ENCODE measurements at regions not wholly inside any gene's neighbourhood (a gene's known extent, or its start where the extent isn't known, plus 50 kb on each side); places are given as distances from the start of the nearest gene placed in this dataset.

- ATAC-seq = no peak
- TF ChIP-seq ZNF8 (CRISPR knock-in tag; IDR thresholded peaks at IDR 0.05) (no peak), TSHZ2 (CRISPR knock-in tag; IDR thresholded peaks at IDR 0.05) (no peak), RARB (CRISPR knock-in tag; IDR thresholded peaks at IDR 0.05) (no peak), ISL1 (CRISPR knock-in tag; IDR thresholded peaks at IDR 0.05) (no peak), ZFP3 (CRISPR knock-in tag; IDR thresholded peaks at IDR 0.05) (no peak), ARNTL (CRISPR knock-in tag; IDR thresholded peaks at IDR 0.05; ENCODE audit: borderline replicate concordance, low read depth) (no peak), SNAI2 (CRISPR knock-in tag; IDR thresholded peaks at IDR 0.05) (no peak), BACH2 (CRISPR knock-in tag; IDR thresholded peaks at IDR 0.05; ENCODE audit: borderline replicate concordance) (no peak), GLIS3 (CRISPR knock-in tag; IDR thresholded peaks at IDR 0.05) (no peak), ZFP30 (CRISPR knock-in tag; IDR thresholded peaks at IDR 0.05) (no peak), ZNF70 (CRISPR knock-in tag; IDR thresholded peaks at IDR 0.05) (no peak), CSRNP3 (CRISPR knock-in tag; IDR thresholded peaks at IDR 0.05) (no peak)
Observed at GRCh38 chr13:66033924-66034323, 1196.2 kb downstream of the PCDH9 start.

GRCh38 chr13:66021846-66022245, 1208.3 kb downstream of the PCDH9 start:
- no peak for TF ChIP-seq SNAI2 (CRISPR knock-in tag; IDR thresholded peaks at IDR 0.05)
- no peak for TF ChIP-seq ESRRG (CRISPR knock-in tag; IDR thresholded peaks at IDR 0.05)
- no peak for TF ChIP-seq OSR1 (CRISPR knock-in tag; IDR thresholded peaks at IDR 0.05)
- no peak for TF ChIP-seq ARNTL (CRISPR knock-in tag; IDR thresholded peaks at IDR 0.05; ENCODE audit: borderline replicate concordance, low read depth)
- TF ChIP-seq BACH2 (CRISPR knock-in tag; IDR thresholded peaks at IDR 0.05; ENCODE audit: borderline replicate concordance) = no peak
- no peak for TF ChIP-seq ZNF565 (CRISPR knock-in tag; conservative IDR thresholded peaks at IDR 0.05; ENCODE audit: low read depth)
- TF ChIP-seq ZC3H10 (CRISPR knock-in tag; IDR thresholded peaks at IDR 0.05) = no peak
- no peak for ATAC-seq

- TF ChIP-seq ESRRG (CRISPR knock-in tag; IDR thresholded peaks at IDR 0.05) (no peak), ZNF70 (CRISPR knock-in tag; IDR thresholded peaks at IDR 0.05) (no peak), BACH2 (CRISPR knock-in tag; IDR thresholded peaks at IDR 0.05; ENCODE audit: borderline replicate concordance) (no peak), SNAI2 (CRISPR knock-in tag; IDR thresholded peaks at IDR 0.05) (no peak), ZFP3 (CRISPR knock-in tag; IDR thresholded peaks at IDR 0.05) (no peak), RARB (CRISPR knock-in tag; IDR thresholded peaks at IDR 0.05) (no peak), PPARA (CRISPR knock-in tag; IDR thresholded peaks at IDR 0.05; ENCODE audit: borderline replicate concordance) (no peak), CSRNP3 (CRISPR knock-in tag; IDR thresholded peaks at IDR 0.05) (no peak), ARNTL (CRISPR knock-in tag; IDR thresholded peaks at IDR 0.05; ENCODE audit: borderline replicate concordance, low read depth) (no peak), ZFP30 (CRISPR knock-in tag; IDR thresholded peaks at IDR 0.05) (no peak), GLIS3 (CRISPR knock-in tag; IDR thresholded peaks at IDR 0.05) (no peak), TCF4 (CRISPR knock-in tag; IDR thresholded peaks at IDR 0.05; ENCODE audit: borderline replicate concordance) (no peak), ZNF565 (CRISPR knock-in tag; conservative IDR thresholded peaks at IDR 0.05; ENCODE audit: low read depth) (no peak), OSR1 (CRISPR knock-in tag; IDR thresholded peaks at IDR 0.05) (no peak), ZC3H10 (CRISPR knock-in tag; IDR thresholded peaks at IDR 0.05) (no peak), TSHZ2 (CRISPR knock-in tag; IDR thresholded peaks at IDR 0.05) (no peak), POU6F1 (CRISPR knock-in tag; IDR thresholded peaks at IDR 0.05; ENCODE audit: borderline replicate concordance, low read depth) (no peak)
- peak; percentile 41; the same call in 2 of the 3 replicates for ATAC-seq
Observed at GRCh38 chr13:66014771-66015170, 1215.4 kb downstream of the PCDH9 start.
